ENCODE measurements at regions not wholly inside any gene's neighbourhood (a gene's known extent, or its start where the extent isn't known, plus 50 kb on each side); places are given as distances from the start of the nearest gene placed in this dataset.

GRCh38 chr1:56074007-56074651 lies 505.2 kb downstream of the PLPP3 start:
- Histone ChIP-seq H3K4me3 (no peak overlapping the region), H3K36me3 (no peaks in the 10 kb centered on the region), H3K27me3 (replicated peaks; ENCODE audit: insufficient read depth) (no peaks in the 10 kb centered on the region), H3K27ac (peak overlapping the region in 1 of 2 donors; percentile 25), H3K9me3 (no peaks in the 10 kb centered on the region), H3K4me1 (replicated peaks) (no peaks in the 10 kb centered on the region)
- peak; percentile 8 for DNase-seq (ENCODE audit: low spot score)
- TF ChIP-seq CTCF (IDR thresholded peaks at IDR 0.05) (no peak), POLR2AphosphoS5 (IDR thresholded peaks at IDR 0.05) (peak; percentile 51), POLR2A (IDR thresholded peaks at IDR 0.05) (no peak)
- intact Hi-C loops (cut with DNase I): loop anchor here (10.0 kb wide), 1 partner anchor 501 kb away; the partner anchor contains the start of gene PLPP3
- WGBS: 41% methylated on average over 6 of the region's 6 CpGs

- WGBS: 85% methylated on average over 2 of the region's 2 CpGs
- intact Hi-C loops (cut with DNase I): loop anchor here (10.0 kb wide), 1 partner anchor 501 kb away; the partner anchor contains the start of gene PLPP3
- no peaks in the 10 kb centered on the region for H3K27me3 ChIP-seq (replicated peaks; ENCODE audit: insufficient read depth)
- TF ChIP-seq POLR2AphosphoS5 (IDR thresholded peaks at IDR 0.05) (no peak), CTCF (IDR thresholded peaks at IDR 0.05) (no peak), POLR2A (IDR thresholded peaks at IDR 0.05) (no peak)
- no peak overlapping the region for H3K4me3 ChIP-seq
- peak overlapping the region in 1 of 2 donors; percentile 25 for H3K27ac ChIP-seq
- no peak for DNase-seq (ENCODE audit: low spot score)
- H3K9me3 ChIP-seq: no peaks in the 10 kb centered on the region
- no peaks in the 10 kb centered on the region for H3K4me1 ChIP-seq (replicated peaks)
- H3K36me3 ChIP-seq: no peaks in the 10 kb centered on the region
Measured at GRCh38 chr1:56073614-56074006, 505.8 kb downstream of the PLPP3 start.

- TF ChIP-seq POLR2A (IDR thresholded peaks at IDR 0.05) (no peak), POLR2AphosphoS5 (IDR thresholded peaks at IDR 0.05) (no peak), CTCF (IDR thresholded peaks at IDR 0.05) (no peak)
- WGBS: 43% methylated on average over 1 of the region's 1 CpG
- no peak for DNase-seq (ENCODE audit: low spot score)
- Histone ChIP-seq H3K36me3 (no peaks in the 10 kb centered on the region), H3K9me3 (no peaks in the 10 kb centered on the region), H3K4me1 (replicated peaks) (no peaks in the 10 kb centered on the region), H3K4me3 (no peak overlapping the region), H3K27ac (peak overlapping the region; percentile 13 to 25), H3K27me3 (replicated peaks; ENCODE audit: insufficient read depth) (no peaks in the 10 kb centered on the region)
- intact Hi-C loops (cut with DNase I): loop anchor here (10.0 kb wide), 1 partner anchor 502 kb away; the partner anchor contains the start of gene PLPP3
Measured at GRCh38 chr1:56073206-56073605, 506.2 kb downstream of the PLPP3 start.

- no peak overlapping the region for H3K27ac ChIP-seq
- no peaks in the 10 kb centered on the region for H3K27me3 ChIP-seq (replicated peaks; ENCODE audit: insufficient read depth)
- 79% methylated on average over 1 of the region's 1 CpG for whole genome bisulfite sequencing
- H3K4me3 ChIP-seq: no peak overlapping the region
- intact Hi-C loops (cut with DNase I): loop anchor here (10.0 kb wide), 1 partner anchor 502 kb away; the partner anchor contains the start of gene PLPP3
- TF ChIP-seq POLR2A (IDR thresholded peaks at IDR 0.05) (no peak), CTCF (IDR thresholded peaks at IDR 0.05) (no peak), POLR2AphosphoS5 (IDR thresholded peaks at IDR 0.05) (no peak)
- no peak for DNase-seq (ENCODE audit: low spot score)
- H3K9me3 ChIP-seq: no peaks in the 10 kb centered on the region
- H3K4me1 ChIP-seq (replicated peaks): no peaks in the 10 kb centered on the region
- no peaks in the 10 kb centered on the region for H3K36me3 ChIP-seq
Measured at GRCh38 chr1:56072310-56072709, 507.1 kb downstream of the PLPP3 start.

- Histone ChIP-seq H3K4me3 (no peak overlapping the region), H3K9me3 (no peaks in the 10 kb centered on the region), H3K27ac (no peak overlapping the region), H3K27me3 (replicated peaks; ENCODE audit: insufficient read depth) (no peaks in the 10 kb centered on the region), H3K36me3 (no peaks in the 10 kb centered on the region), H3K4me1 (replicated peaks) (no peaks in the 10 kb centered on the region)
- intact Hi-C loops (cut with DNase I): loop anchor here (10.0 kb wide), 1 partner anchor 503 kb away; the partner anchor contains the start of gene PLPP3
- no peak for DNase-seq (ENCODE audit: low spot score)
- TF ChIP-seq POLR2AphosphoS5 (IDR thresholded peaks at IDR 0.05) (no peak), CTCF (IDR thresholded peaks at IDR 0.05) (no peak), POLR2A (IDR thresholded peaks at IDR 0.05) (no peak)
- 98% methylated on average over 3 of the region's 3 CpGs for WGBS
Measured at GRCh38 chr1:56071351-56071750, 508.0 kb downstream of the PLPP3 start.

Measured in prostate gland (tissue), 2 donors.